ENCODE measurements at regions not wholly inside any gene's neighbourhood (a gene's known extent, or its start where the extent isn't known, plus 50 kb on each side); places are given as distances from the start of the nearest gene placed in this dataset.

GRCh38 chr20:12670301-12670700 lies 338.5 kb upstream of the SPTLC3 start:
- ChIA-PET POLR2A (no interaction called here), CTCF (no interaction called here)
- no peak for DNase-seq
- Histone ChIP-seq H3K27me3 (replicated peaks in 2 of 5; ENCODE audit: control insufficient read depth in 4 of 5, insufficient read depth in 5 of 5, low read length in 4 of 5) (peaks cover 0 to 2% (median 0%) of the 10 kb centered on the region in 5 experiments), H3K9me3 (ENCODE audit: control extremely low read depth in 1 of 5, control insufficient read depth in 4 of 5, insufficient read depth in 2 of 5, low read depth in 1 of 5, low read length in 4 of 5) (no peaks in the 10 kb centered on the region), H3K27ac (ENCODE audit: insufficient read depth in 1 of 2, low read depth in 1 of 2, low read length in 2 of 2, poor library complexity in 1 of 2, severe bottlenecking in 2 of 2) (no peak overlapping the region), H3K4me3 (ENCODE audit: control insufficient read depth in 1 of 7, extremely low read depth in 1 of 7, insufficient read depth in 4 of 7, low read depth in 2 of 7, low read length in 6 of 7) (no peak overlapping the region), H3K4me1 (ENCODE audit: control extremely low read depth in 1 of 4, control insufficient read depth in 4 of 4, insufficient read depth in 4 of 4, low read length in 3 of 4) (no peaks in the 10 kb centered on the region), H3K36me3 (ENCODE audit: control insufficient read depth in 4 of 4, insufficient read depth in 4 of 4, low read length in 3 of 4) (no peaks in the 10 kb centered on the region)
- WGBS (ENCODE audit: insufficient coverage): no CpG with 5 or more reads among the region's 1 CpG

GRCh38 chr20:12673352-12673751 lies 335.4 kb upstream of the SPTLC3 start:
- Histone ChIP-seq H3K4me3 (ENCODE audit: control insufficient read depth in 1 of 7, extremely low read depth in 1 of 7, insufficient read depth in 4 of 7, low read depth in 2 of 7, low read length in 6 of 7) (no peak overlapping the region), H3K27ac (ENCODE audit: insufficient read depth in 1 of 2, low read depth in 1 of 2, low read length in 2 of 2, poor library complexity in 1 of 2, severe bottlenecking in 2 of 2) (no peak overlapping the region), H3K27me3 (replicated peaks in 2 of 5; ENCODE audit: control insufficient read depth in 4 of 5, insufficient read depth in 5 of 5, low read length in 4 of 5) (peaks cover 0 to 2% (median 0%) of the 10 kb centered on the region in 5 experiments), H3K4me1 (ENCODE audit: control extremely low read depth in 1 of 4, control insufficient read depth in 4 of 4, insufficient read depth in 4 of 4, low read length in 3 of 4) (no peaks in the 10 kb centered on the region), H3K36me3 (ENCODE audit: control insufficient read depth in 4 of 4, insufficient read depth in 4 of 4, low read length in 3 of 4) (no peaks in the 10 kb centered on the region), H3K9me3 (ENCODE audit: control extremely low read depth in 1 of 5, control insufficient read depth in 4 of 5, insufficient read depth in 2 of 5, low read depth in 1 of 5, low read length in 4 of 5) (no peaks in the 10 kb centered on the region)
- POLR2A ChIA-PET: no interaction called here
- WGBS (ENCODE audit: insufficient coverage): 100% methylated on average over 1 of the region's 5 CpGs
- CTCF ChIA-PET: no interaction called here
- no peak for DNase-seq

- WGBS (ENCODE audit: insufficient coverage): no CpG with 5 or more reads among the region's 1 CpG
- Histone ChIP-seq H3K9me3 (ENCODE audit: control extremely low read depth in 1 of 5, control insufficient read depth in 4 of 5, insufficient read depth in 2 of 5, low read depth in 1 of 5, low read length in 4 of 5) (no peaks in the 10 kb centered on the region), H3K4me1 (ENCODE audit: control extremely low read depth in 1 of 4, control insufficient read depth in 4 of 4, insufficient read depth in 4 of 4, low read length in 3 of 4) (no peaks in the 10 kb centered on the region), H3K36me3 (ENCODE audit: control insufficient read depth in 4 of 4, insufficient read depth in 4 of 4, low read length in 3 of 4) (no peaks in the 10 kb centered on the region), H3K27ac (ENCODE audit: insufficient read depth in 1 of 2, low read depth in 1 of 2, low read length in 2 of 2, poor library complexity in 1 of 2, severe bottlenecking in 2 of 2) (no peak overlapping the region), H3K4me3 (ENCODE audit: control insufficient read depth in 1 of 7, extremely low read depth in 1 of 7, insufficient read depth in 4 of 7, low read depth in 2 of 7, low read length in 6 of 7) (no peak overlapping the region), H3K27me3 (replicated peaks in 2 of 5; ENCODE audit: control insufficient read depth in 4 of 5, insufficient read depth in 5 of 5, low read length in 4 of 5) (peaks cover 0 to 2% (median 0%) of the 10 kb centered on the region in 5 experiments)
- ChIA-PET POLR2A (interaction anchor here (0.6 kb wide), 1 partner anchor 477 kb away, joined by 4 read pairs; no protein-coding TSS in a partner anchor), CTCF (no interaction called here)
- no peak for DNase-seq
These were observed 330.8 kb upstream of the SPTLC3 start for GRCh38 chr20:12677925-12678324.

GRCh38 chr20:12679447-12679846 lies 329.3 kb upstream of the SPTLC3 start:
- H3K9me3 ChIP-seq (ENCODE audit: control extremely low read depth in 1 of 5, control insufficient read depth in 4 of 5, insufficient read depth in 2 of 5, low read depth in 1 of 5, low read length in 4 of 5): peaks cover 0 to 2% (median 0%) of the 10 kb centered on the region in 5 experiments
- no peak overlapping the region for H3K27ac ChIP-seq (ENCODE audit: insufficient read depth in 1 of 2, low read depth in 1 of 2, low read length in 2 of 2, poor library complexity in 1 of 2, severe bottlenecking in 2 of 2)
- H3K4me1 ChIP-seq (ENCODE audit: control extremely low read depth in 1 of 4, control insufficient read depth in 4 of 4, insufficient read depth in 4 of 4, low read length in 3 of 4): no peaks in the 10 kb centered on the region
- H3K4me3 ChIP-seq (ENCODE audit: control insufficient read depth in 1 of 7, extremely low read depth in 1 of 7, insufficient read depth in 4 of 7, low read depth in 2 of 7, low read length in 6 of 7): no peak overlapping the region
- H3K27me3 ChIP-seq (replicated peaks in 2 of 5; ENCODE audit: control insufficient read depth in 4 of 5, insufficient read depth in 5 of 5, low read length in 4 of 5): no peaks in the 10 kb centered on the region
- CTCF ChIA-PET: no interaction called here
- no CpG with 5 or more reads among the region's 1 CpG for WGBS (ENCODE audit: insufficient coverage)
- no peak for DNase-seq
- POLR2A ChIA-PET: no interaction called here
- H3K36me3 ChIP-seq (ENCODE audit: control insufficient read depth in 4 of 4, insufficient read depth in 4 of 4, low read length in 3 of 4): no peaks in the 10 kb centered on the region

- Histone ChIP-seq H3K4me1 (ENCODE audit: control extremely low read depth in 1 of 4, control insufficient read depth in 4 of 4, insufficient read depth in 4 of 4, low read length in 3 of 4) (no peaks in the 10 kb centered on the region), H3K36me3 (ENCODE audit: control insufficient read depth in 4 of 4, insufficient read depth in 4 of 4, low read length in 3 of 4) (no peaks in the 10 kb centered on the region)
These were observed 326.2 kb upstream of the SPTLC3 start for GRCh38 chr20:12682613-12683012.

GRCh38 chr20:12687476-12687875 lies 321.3 kb upstream of the SPTLC3 start:
- Histone ChIP-seq H3K9me3 (ENCODE audit: control extremely low read depth in 1 of 5, control insufficient read depth in 4 of 5, insufficient read depth in 2 of 5, low read depth in 1 of 5, low read length in 4 of 5) (peaks cover 0 to 2% (median 0%) of the 10 kb centered on the region in 5 experiments), H3K4me1 (ENCODE audit: control extremely low read depth in 1 of 4, control insufficient read depth in 4 of 4, insufficient read depth in 4 of 4, low read length in 3 of 4) (peaks cover 0 to 2% (median 0%) of the 10 kb centered on the region in 4 experiments), H3K27me3 (replicated peaks in 2 of 5; ENCODE audit: control insufficient read depth in 4 of 5, insufficient read depth in 5 of 5, low read length in 4 of 5) (no peaks in the 10 kb centered on the region), H3K4me3 (ENCODE audit: control insufficient read depth in 1 of 7, extremely low read depth in 1 of 7, insufficient read depth in 4 of 7, low read depth in 2 of 7, low read length in 6 of 7) (no peak overlapping the region), H3K27ac (ENCODE audit: insufficient read depth in 1 of 2, low read depth in 1 of 2, low read length in 2 of 2, poor library complexity in 1 of 2, severe bottlenecking in 2 of 2) (no peak overlapping the region), H3K36me3 (ENCODE audit: control insufficient read depth in 4 of 4, insufficient read depth in 4 of 4, low read length in 3 of 4) (no peaks in the 10 kb centered on the region)
- ChIA-PET CTCF (no interaction called here), POLR2A (no interaction called here)
- WGBS (ENCODE audit: insufficient coverage): 87% methylated on average over 3 of the region's 4 CpGs
- no peak for DNase-seq

More at GRCh38 chr20:12682613-12683012, 326.2 kb upstream of the SPTLC3 start:
- peaks cover 0 to 2% (median 0%) of the 10 kb centered on the region in 5 experiments for H3K9me3 ChIP-seq (ENCODE audit: control extremely low read depth in 1 of 5, control insufficient read depth in 4 of 5, insufficient read depth in 2 of 5, low read depth in 1 of 5, low read length in 4 of 5)
- ChIA-PET CTCF (no interaction called here), POLR2A (no interaction called here)
- H3K4me3 ChIP-seq (ENCODE audit: control insufficient read depth in 1 of 7, extremely low read depth in 1 of 7, insufficient read depth in 4 of 7, low read depth in 2 of 7, low read length in 6 of 7): no peak overlapping the region
- no peaks in the 10 kb centered on the region for H3K27me3 ChIP-seq (replicated peaks in 2 of 5; ENCODE audit: control insufficient read depth in 4 of 5, insufficient read depth in 5 of 5, low read length in 4 of 5)
- no peak overlapping the region for H3K27ac ChIP-seq (ENCODE audit: insufficient read depth in 1 of 2, low read depth in 1 of 2, low read length in 2 of 2, poor library complexity in 1 of 2, severe bottlenecking in 2 of 2)
- no peak for DNase-seq

GRCh38 chr20:12695937-12696336 lies 312.8 kb upstream of the SPTLC3 start:
- Histone ChIP-seq H3K4me3 (ENCODE audit: control insufficient read depth in 1 of 7, extremely low read depth in 1 of 7, insufficient read depth in 4 of 7, low read depth in 2 of 7, low read length in 6 of 7) (no peak overlapping the region), H3K4me1 (ENCODE audit: control extremely low read depth in 1 of 4, control insufficient read depth in 4 of 4, insufficient read depth in 4 of 4, low read length in 3 of 4) (peaks cover 0 to 2% (median 0%) of the 10 kb centered on the region in 4 experiments), H3K36me3 (ENCODE audit: control insufficient read depth in 4 of 4, insufficient read depth in 4 of 4, low read length in 3 of 4) (no peaks in the 10 kb centered on the region), H3K27me3 (replicated peaks in 2 of 5; ENCODE audit: control insufficient read depth in 4 of 5, insufficient read depth in 5 of 5, low read length in 4 of 5) (no peaks in the 10 kb centered on the region), H3K27ac (ENCODE audit: insufficient read depth in 1 of 2, low read depth in 1 of 2, low read length in 2 of 2, poor library complexity in 1 of 2, severe bottlenecking in 2 of 2) (no peak overlapping the region), H3K9me3 (ENCODE audit: control extremely low read depth in 1 of 5, control insufficient read depth in 4 of 5, insufficient read depth in 2 of 5, low read depth in 1 of 5, low read length in 4 of 5) (no peaks in the 10 kb centered on the region)
- 100% methylated on average over 1 of the region's 3 CpGs for WGBS (ENCODE audit: insufficient coverage)
- ChIA-PET CTCF (no interaction called here), POLR2A (no interaction called here)
- no peak for DNase-seq
